Erythroblast (primary cell): ENCODE measurements at regions not wholly inside any gene's neighbourhood (a gene's known extent, or its start where the extent isn't known, plus 50 kb on each side); places are given as distances from the start of the nearest gene placed in this dataset.

Experiments used
- GATA1 ChIP-seq: IDR thresholded peaks from 2 replicates; pipeline ENCODE4 v1.6.1; 2011; ENCODE audit warnings: low read depth, mild to moderate bottlenecking, control low read depth, low read length, moderate library complexity
- POLR2A ChIP-seq: IDR thresholded peaks from 2 replicates; pipeline ENCODE4 v1.6.1; 2011; ENCODE audit warnings: mild to moderate bottlenecking, low read length

GRCh38 chr1:78415165-78415564 lies 75.6 kb upstream of the PTGFR start:
- TF ChIP-seq POLR2A = no peak
- no peak for TF ChIP-seq GATA1
